HG03442 (cell line): ENCODE measurements at regions not wholly inside any gene's neighbourhood (a gene's known extent, or its start where the extent isn't known, plus 50 kb on each side); places are given as distances from the start of the nearest gene placed in this dataset.
A peak's percentile ranks its signal among the peaks of the same experiment; 100 is the strongest.

Experiments used
- ATAC-seq: cut with Tn5 transposase; IDR thresholded peaks from one replicate; pipeline ENCODE4 v1.9.1; 2021; ENCODE audit warnings: mild to moderate bottlenecking, moderate library complexity; ENCODE audit not compliant: unreplicated experiment

GRCh38 chr13:80284290-80284689 is 56.6 kb downstream of the SPRY2 start:
- ATAC-seq, result no peak

- no peak for ATAC-seq
Measured at GRCh38 chr13:80278706-80279105, 62.2 kb downstream of the SPRY2 start.

GRCh38 chr13:80276371-80277289 is 64.3 kb downstream of the SPRY2 start:
- ATAC-seq, result no peak

GRCh38 chr13:80274643-80275042 is 66.3 kb downstream of the SPRY2 start:
- no peak for ATAC-seq

- no peak for ATAC-seq
Measured at GRCh38 chr13:80273718-80274117, 67.2 kb downstream of the SPRY2 start.

GRCh38 chr13:80265348-80265747 is 75.6 kb downstream of the SPRY2 start:
- no peak for ATAC-seq

GRCh38 chr13:80263745-80264513 is 77.0 kb downstream of the SPRY2 start:
- no peak for ATAC-seq

- no peak for ATAC-seq
Measured at GRCh38 chr13:80262051-80262695, 78.8 kb downstream of the SPRY2 start.

GRCh38 chr13:80259159-80259558 is 81.8 kb downstream of the SPRY2 start:
- ATAC-seq, result no peak

GRCh38 chr13:80256352-80256932 is 84.5 kb downstream of the SPRY2 start:
- peak; percentile 78 for ATAC-seq

GRCh38 chr13:80255946-80256345 is 85.0 kb downstream of the SPRY2 start:
- ATAC-seq, result no peak

- ATAC-seq, result no peak
Measured at GRCh38 chr13:80251403-80251802, 89.5 kb downstream of the SPRY2 start.

- ATAC-seq, result no peak
Measured at GRCh38 chr13:80250213-80250810, 90.6 kb downstream of the SPRY2 start.

GRCh38 chr13:80249516-80250212 is 91.3 kb downstream of the SPRY2 start:
- ATAC-seq, result no peak

- no peak for ATAC-seq
Measured at GRCh38 chr13:80245162-80245733, 95.7 kb downstream of the SPRY2 start.

GRCh38 chr13:80244574-80244973 is 96.4 kb downstream of the SPRY2 start:
- ATAC-seq, result no peak

GRCh38 chr13:80242728-80243427 is 98.0 kb downstream of the SPRY2 start:
- no peak for ATAC-seq

- no peak for ATAC-seq
Measured at GRCh38 chr13:80239571-80240255, 101.2 kb downstream of the SPRY2 start.

GRCh38 chr13:80239116-80239515 is 101.8 kb downstream of the SPRY2 start:
- ATAC-seq, result no peak
